ENCODE measurements at regions not wholly inside any gene's neighbourhood (a gene's known extent, or its start where the extent isn't known, plus 50 kb on each side); places are given as distances from the start of the nearest gene placed in this dataset.
"Not testable (repeated sequence)": the region's sequence is repeated elsewhere in the genome, so short reads cannot be mapped to it uniquely, and the experiment has no call there.

- H3K4me3 Mint-ChIP-seq, result no peak overlapping the region
- no peak overlapping the region for H3K4me2 ChIP-seq (replicated peaks; ENCODE audit: extremely low read depth, low read length, poor library complexity, severe bottlenecking)
- no peak for TF ChIP-seq CTCF (IDR thresholded peaks at IDR 0.05)
- intact Hi-C loops (cut with micrococcal nuclease), result no loop called here
- H3K9me3 Mint-ChIP-seq, result peaks cover 0 to 8% (median 0%) of the 10 kb centered on the region in 7 donors
- H3K27ac Mint-ChIP-seq, result no peak overlapping the region
- H3K36me3 ChIP-seq (replicated peaks in 1 of 2; ENCODE audit: control insufficient read depth in 1 of 2, insufficient read depth in 2 of 2, low read length in 2 of 2), result no peaks in the 10 kb centered on the region
- peaks cover 0 to 3% of the 10 kb centered on the region in 2 donors for H3K9me3 ChIP-seq (replicated peaks in 1 of 2; ENCODE audit: control insufficient read depth in 1 of 2, insufficient read depth in 1 of 2, low read length in 2 of 2)
- H3K9ac ChIP-seq (ENCODE audit: insufficient read depth, low read length, poor library complexity, severe bottlenecking), result no peak overlapping the region
- DNase-seq, result no peak
- H3K27me3 ChIP-seq (ENCODE audit: control insufficient read depth in 2 of 2, insufficient read depth in 2 of 2, low read length in 2 of 2), result no peaks in the 10 kb centered on the region
- peaks cover 0 to 1% (median 0%) of the 10 kb centered on the region in 3 donors for H3K27me3 Mint-ChIP-seq (ENCODE audit: low read depth in 3 of 3)
- 90% methylated on average over 2 of the region's 7 CpGs for WGBS (ENCODE audit: insufficient coverage)
- H3K4me1 Mint-ChIP-seq, result no peaks in the 10 kb centered on the region
- H3K79me2 ChIP-seq (ENCODE audit: insufficient read depth, low read length), result no peaks in the 10 kb centered on the region
- H3K4me3 ChIP-seq (replicated peaks in 1 of 3; ENCODE audit: low read depth in 2 of 3, low read length in 3 of 3), result no peak overlapping the region
- H3K4me1 ChIP-seq (ENCODE audit: control insufficient read depth in 1 of 2, insufficient read depth in 2 of 2, low read length in 2 of 2), result no peaks in the 10 kb centered on the region
- no peak overlapping the region for H2AFZ ChIP-seq (ENCODE audit: insufficient read depth, low read depth, low read length, poor library complexity, severe bottlenecking)
- no peaks in the 10 kb centered on the region for H3K36me3 Mint-ChIP-seq
- no peaks in the 10 kb centered on the region for H4K20me1 ChIP-seq (ENCODE audit: insufficient read depth, low read length)
- no peak overlapping the region for H3K27ac ChIP-seq (ENCODE audit: low read depth in 1 of 2, low read length in 2 of 2)
Observed at GRCh38 chr1:105087506-105087905, 1337.8 kb downstream of the AMY1C start.

- H3K9me3 Mint-ChIP-seq, result peaks cover 0 to 11% (median 0%) of the 10 kb centered on the region in 7 donors
- no peak overlapping the region for H3K27ac Mint-ChIP-seq
- no peaks in the 10 kb centered on the region for H3K4me1 Mint-ChIP-seq
- no peak overlapping the region for H3K4me3 Mint-ChIP-seq
- Histone ChIP-seq H3K9me3 (replicated peaks in 1 of 2; ENCODE audit: control insufficient read depth in 1 of 2, insufficient read depth in 1 of 2, low read length in 2 of 2) (peaks cover 0 to 3% of the 10 kb centered on the region in 2 donors), H3K27me3 (ENCODE audit: control insufficient read depth in 2 of 2, insufficient read depth in 2 of 2, low read length in 2 of 2) (no peaks in the 10 kb centered on the region), H3K36me3 (replicated peaks in 1 of 2; ENCODE audit: control insufficient read depth in 1 of 2, insufficient read depth in 2 of 2, low read length in 2 of 2) (no peaks in the 10 kb centered on the region), H3K9ac (ENCODE audit: insufficient read depth, low read length, poor library complexity, severe bottlenecking) (no peak overlapping the region), H3K79me2 (ENCODE audit: insufficient read depth, low read length) (no peaks in the 10 kb centered on the region), H3K4me2 (replicated peaks; ENCODE audit: extremely low read depth, low read length, poor library complexity, severe bottlenecking) (no peak overlapping the region), H3K4me3 (replicated peaks in 1 of 3; ENCODE audit: low read depth in 2 of 3, low read length in 3 of 3) (no peak overlapping the region), H3K4me1 (ENCODE audit: control insufficient read depth in 1 of 2, insufficient read depth in 2 of 2, low read length in 2 of 2) (no peaks in the 10 kb centered on the region), H2AFZ (ENCODE audit: insufficient read depth, low read depth, low read length, poor library complexity, severe bottlenecking) (no peak overlapping the region), H3K27ac (ENCODE audit: low read depth in 1 of 2, low read length in 2 of 2) (no peak overlapping the region), H4K20me1 (ENCODE audit: insufficient read depth, low read length) (no peaks in the 10 kb centered on the region)
- no peak for TF ChIP-seq CTCF (IDR thresholded peaks at IDR 0.05)
- DNase-seq, result no peak
- H3K27me3 Mint-ChIP-seq (ENCODE audit: low read depth in 3 of 3), result no peaks in the 10 kb centered on the region
- WGBS (ENCODE audit: insufficient coverage), result no CpG with 5 or more reads among the region's 1 CpG
- intact Hi-C loops (cut with micrococcal nuclease), result no loop called here
- no peaks in the 10 kb centered on the region for H3K36me3 Mint-ChIP-seq
Observed at GRCh38 chr1:105088166-105088565, 1338.5 kb downstream of the AMY1C start.

GRCh38 chr1:105093893-105094292 is 1344.2 kb downstream of the AMY1C start:
- H3K9me3 ChIP-seq (replicated peaks in 1 of 2; ENCODE audit: control insufficient read depth in 1 of 2, insufficient read depth in 1 of 2, low read length in 2 of 2); H3K36me3 ChIP-seq (replicated peaks in 1 of 2; ENCODE audit: control insufficient read depth in 1 of 2, insufficient read depth in 2 of 2, low read length in 2 of 2); H3K9ac ChIP-seq (ENCODE audit: insufficient read depth, low read length, poor library complexity, severe bottlenecking); H3K4me2 ChIP-seq (replicated peaks; ENCODE audit: extremely low read depth, low read length, poor library complexity, severe bottlenecking); H3K27ac Mint-ChIP-seq; H4K20me1 ChIP-seq (ENCODE audit: insufficient read depth, low read length); H3K4me3 Mint-ChIP-seq; H3K4me1 Mint-ChIP-seq; H2AFZ ChIP-seq (ENCODE audit: insufficient read depth, low read depth, low read length, poor library complexity, severe bottlenecking); H3K27me3 Mint-ChIP-seq (ENCODE audit: low read depth in 3 of 3); H3K4me3 ChIP-seq (replicated peaks in 1 of 3; ENCODE audit: low read depth in 2 of 3, low read length in 3 of 3); H3K27me3 ChIP-seq (ENCODE audit: control insufficient read depth in 2 of 2, insufficient read depth in 2 of 2, low read length in 2 of 2); H3K4me1 ChIP-seq (ENCODE audit: control insufficient read depth in 1 of 2, insufficient read depth in 2 of 2, low read length in 2 of 2); H3K79me2 ChIP-seq (ENCODE audit: insufficient read depth, low read length); H3K27ac ChIP-seq (ENCODE audit: low read depth in 1 of 2, low read length in 2 of 2); H3K36me3 Mint-ChIP-seq; intact Hi-C loops (cut with micrococcal nuclease); DNase-seq: not testable (repeated sequence)
- H3K9me3 Mint-ChIP-seq, result peaks cover 0 to 12% (median 2%) of the 10 kb centered on the region in 7 donors
- no CpG with 5 or more reads among the region's 1 CpG for WGBS (ENCODE audit: insufficient coverage)
